ENCODE measurements at regions not wholly inside any gene's neighbourhood (a gene's known extent, or its start where the extent isn't known, plus 50 kb on each side); places are given as distances from the start of the nearest gene placed in this dataset.

DNA sequence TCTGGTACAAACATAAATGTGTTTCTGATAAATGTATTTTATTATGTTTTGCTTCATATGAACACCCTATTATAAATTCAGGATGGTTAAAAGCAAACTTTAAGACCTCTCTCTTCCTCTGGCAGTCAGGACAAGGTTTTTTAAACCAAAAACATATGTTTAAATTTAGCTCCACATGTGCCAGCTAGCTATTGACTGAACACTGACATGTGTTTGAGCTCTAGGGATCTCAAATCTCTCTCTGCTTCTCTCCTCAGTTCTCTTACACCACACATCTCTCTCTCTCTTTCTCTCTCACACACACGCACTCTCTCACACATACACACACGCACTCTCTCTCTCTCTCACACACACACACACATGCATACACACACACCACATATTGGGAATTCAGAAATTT is 150.1 kb upstream of the RFX3 start:
- TF ChIP-seq POLR2A (IDR thresholded peaks at IDR 0.05) (no peak), POLR2AphosphoS5 (IDR thresholded peaks at IDR 0.05) (no peak), EP300 (IDR thresholded peaks at IDR 0.05) (no peak)
- TF ChIP-seq, protein P1, sequence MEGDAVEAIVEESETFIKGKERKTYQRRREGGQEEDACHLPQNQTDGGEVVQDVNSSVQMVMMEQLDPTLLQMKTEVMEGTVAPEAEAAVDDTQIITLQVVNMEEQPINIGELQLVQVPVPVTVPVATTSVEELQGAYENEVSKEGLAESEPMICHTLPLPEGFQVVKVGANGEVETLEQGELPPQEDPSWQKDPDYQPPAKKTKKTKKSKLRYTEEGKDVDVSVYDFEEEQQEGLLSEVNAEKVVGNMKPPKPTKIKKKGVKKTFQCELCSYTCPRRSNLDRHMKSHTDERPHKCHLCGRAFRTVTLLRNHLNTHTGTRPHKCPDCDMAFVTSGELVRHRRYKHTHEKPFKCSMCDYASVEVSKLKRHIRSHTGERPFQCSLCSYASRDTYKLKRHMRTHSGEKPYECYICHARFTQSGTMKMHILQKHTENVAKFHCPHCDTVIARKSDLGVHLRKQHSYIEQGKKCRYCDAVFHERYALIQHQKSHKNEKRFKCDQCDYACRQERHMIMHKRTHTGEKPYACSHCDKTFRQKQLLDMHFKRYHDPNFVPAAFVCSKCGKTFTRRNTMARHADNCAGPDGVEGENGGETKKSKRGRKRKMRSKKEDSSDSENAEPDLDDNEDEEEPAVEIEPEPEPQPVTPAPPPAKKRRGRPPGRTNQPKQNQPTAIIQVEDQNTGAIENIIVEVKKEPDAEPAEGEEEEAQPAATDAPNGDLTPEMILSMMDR (IDR thresholded peaks at IDR 0.05) = no peak

All from suprapubic skin (tissue), 4 donors.